ENCODE measurements at regions not wholly inside any gene's neighbourhood (a gene's known extent, or its start where the extent isn't known, plus 50 kb on each side); places are given as distances from the start of the nearest gene placed in this dataset.
A peak's percentile ranks its signal among the peaks of the same experiment; 100 is the strongest.

- TF ChIP-seq ZNF639 (tag by site-specific recombination; IDR thresholded peaks at IDR 0.05) (0 out of 2 replicates have a peak, but pooled peaks have one; percentile 50), ZNF660 (tag by site-specific recombination; IDR thresholded peaks at IDR 0.05) (no peak)
Observed at GRCh38 chr10:88181902-88182600, 318.6 kb downstream of the PTEN start.
